Fibroblast of villous mesenchyme (primary cell): ENCODE measurements at regions not wholly inside any gene's neighbourhood (a gene's known extent, or its start where the extent isn't known, plus 50 kb on each side); places are given as distances from the start of the nearest gene placed in this dataset.

Experiments
- DNase-seq: peaks from one replicate; pipeline ENCODE4 v3.0.0-alpha.2; 2010; ENCODE audit warnings: low read depth
- H3K4me3 ChIP-seq: 2 replicates; pipeline ENCODE4 v1.5.1; 2011; ENCODE audit warnings: low read depth, mild to moderate bottlenecking, low read length
- TF ChIP-seq, protein P1 (sequence below): IDR thresholded peaks from 2 replicates; pipeline ENCODE4 v1.5.1; 2012; ENCODE audit warnings: low read depth, mild to moderate bottlenecking, low read length; ENCODE audit not compliant: insufficient read depth

- TF ChIP-seq, protein P1, sequence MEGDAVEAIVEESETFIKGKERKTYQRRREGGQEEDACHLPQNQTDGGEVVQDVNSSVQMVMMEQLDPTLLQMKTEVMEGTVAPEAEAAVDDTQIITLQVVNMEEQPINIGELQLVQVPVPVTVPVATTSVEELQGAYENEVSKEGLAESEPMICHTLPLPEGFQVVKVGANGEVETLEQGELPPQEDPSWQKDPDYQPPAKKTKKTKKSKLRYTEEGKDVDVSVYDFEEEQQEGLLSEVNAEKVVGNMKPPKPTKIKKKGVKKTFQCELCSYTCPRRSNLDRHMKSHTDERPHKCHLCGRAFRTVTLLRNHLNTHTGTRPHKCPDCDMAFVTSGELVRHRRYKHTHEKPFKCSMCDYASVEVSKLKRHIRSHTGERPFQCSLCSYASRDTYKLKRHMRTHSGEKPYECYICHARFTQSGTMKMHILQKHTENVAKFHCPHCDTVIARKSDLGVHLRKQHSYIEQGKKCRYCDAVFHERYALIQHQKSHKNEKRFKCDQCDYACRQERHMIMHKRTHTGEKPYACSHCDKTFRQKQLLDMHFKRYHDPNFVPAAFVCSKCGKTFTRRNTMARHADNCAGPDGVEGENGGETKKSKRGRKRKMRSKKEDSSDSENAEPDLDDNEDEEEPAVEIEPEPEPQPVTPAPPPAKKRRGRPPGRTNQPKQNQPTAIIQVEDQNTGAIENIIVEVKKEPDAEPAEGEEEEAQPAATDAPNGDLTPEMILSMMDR, result no peak
- no peak overlapping the region for H3K4me3 ChIP-seq
- DNase-seq, result no peak
Observed at GRCh38 chr12:124664395-124665111, 97.1 kb upstream of the NCOR2 start.

DNA sequence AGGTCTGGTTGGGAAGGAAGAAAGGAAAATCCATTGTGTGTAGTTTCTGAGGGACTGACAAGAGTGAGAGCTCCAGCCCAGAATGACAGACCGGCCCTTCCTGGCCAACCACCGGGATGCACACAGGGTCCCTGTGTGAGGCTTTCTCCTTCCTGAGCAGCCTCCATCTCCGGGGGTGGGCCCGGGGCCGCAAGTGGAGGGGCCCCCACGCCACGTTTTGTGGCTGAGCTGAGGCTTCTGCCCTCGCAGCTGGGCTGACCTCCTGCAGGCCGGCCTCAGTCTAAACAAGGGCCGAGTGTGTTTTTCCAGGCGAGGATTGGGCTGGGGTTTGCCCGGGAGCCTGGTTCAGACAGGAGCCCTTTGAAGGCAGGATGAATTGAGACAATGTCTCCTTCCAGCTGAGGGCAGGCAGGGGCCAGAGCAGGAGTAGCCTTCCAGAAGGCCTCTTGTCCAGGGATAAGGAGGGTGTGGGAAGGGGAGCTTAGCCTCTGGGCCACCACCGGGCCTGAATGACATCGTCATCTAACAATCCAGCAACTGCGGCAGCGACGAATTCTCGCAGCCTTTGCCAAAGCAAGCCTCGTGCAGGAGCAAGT lies 96.5 kb upstream of the NCOR2 start:
- DNase-seq, result no peak
- TF ChIP-seq, protein P1, result no peak
- no peak overlapping the region for H3K4me3 ChIP-seq

DNA sequence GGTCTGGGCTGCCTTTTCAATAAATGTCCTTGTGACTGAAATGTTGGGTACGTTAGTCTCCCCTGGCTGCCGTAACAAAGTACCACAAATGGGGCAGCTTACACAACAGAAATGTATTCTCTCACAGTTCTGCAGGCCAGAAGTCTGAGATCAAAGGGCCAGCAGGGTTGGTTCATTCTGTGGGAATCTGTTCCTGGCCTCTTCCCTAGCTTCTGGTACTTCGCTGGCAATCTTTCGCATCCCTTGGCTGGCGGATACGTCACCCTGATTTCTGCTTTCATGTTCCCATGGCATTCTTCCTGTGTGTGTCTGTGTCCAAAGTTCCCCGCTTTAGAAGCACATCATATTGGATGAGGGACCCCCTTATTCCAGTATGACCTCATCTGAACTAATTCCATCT lies 95.8 kb upstream of the NCOR2 start:
- no peak overlapping the region for H3K4me3 ChIP-seq
- DNase-seq, result no peak
- TF ChIP-seq, protein P1, result no peak

- no peak for DNase-seq
- TF ChIP-seq, protein P1, result peak; percentile 14
- no peak overlapping the region for H3K4me3 ChIP-seq
Observed at GRCh38 chr12:124661341-124661740, 93.9 kb upstream of the NCOR2 start.

GRCh38 chr12:124660851-124661250 lies 93.4 kb upstream of the NCOR2 start:
- no peak for DNase-seq
- TF ChIP-seq, protein P1, result no peak
- H3K4me3 ChIP-seq, result no peak overlapping the region

- no peak for DNase-seq
- TF ChIP-seq, protein P1, result no peak
- no peak overlapping the region for H3K4me3 ChIP-seq
Observed at GRCh38 chr12:124658806-124659402, 91.5 kb upstream of the NCOR2 start.

DNA sequence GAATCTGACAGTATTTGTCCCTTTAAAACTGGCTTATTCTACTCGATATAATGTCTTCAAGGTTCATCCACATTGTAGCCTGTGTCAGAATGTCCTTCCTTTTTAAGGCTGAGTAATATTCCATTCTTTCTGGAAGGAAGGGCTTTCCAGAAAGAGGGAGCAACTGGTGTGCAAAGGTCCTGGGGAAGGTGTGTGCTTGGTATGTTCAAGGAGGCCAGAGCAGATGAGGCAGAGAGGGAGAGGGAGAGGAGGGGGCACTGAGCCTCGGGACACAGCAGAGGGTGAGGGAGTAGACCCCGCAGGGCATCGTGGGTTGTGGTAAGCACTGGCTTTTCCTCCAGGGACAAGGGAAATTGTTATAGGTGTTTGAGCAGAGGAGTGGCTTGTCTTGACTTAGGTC lies 90.9 kb upstream of the NCOR2 start:
- no peak for DNase-seq
- TF ChIP-seq, protein P1, result no peak
- H3K4me3 ChIP-seq, result no peak overlapping the region
